ENCODE measurements at regions not wholly inside any gene's neighbourhood (a gene's known extent, or its start where the extent isn't known, plus 50 kb on each side); places are given as distances from the start of the nearest gene placed in this dataset.
"Not testable (repeated sequence)": the region's sequence is repeated elsewhere in the genome, so short reads cannot be mapped to it uniquely, and the experiment has no call there.

DNA sequence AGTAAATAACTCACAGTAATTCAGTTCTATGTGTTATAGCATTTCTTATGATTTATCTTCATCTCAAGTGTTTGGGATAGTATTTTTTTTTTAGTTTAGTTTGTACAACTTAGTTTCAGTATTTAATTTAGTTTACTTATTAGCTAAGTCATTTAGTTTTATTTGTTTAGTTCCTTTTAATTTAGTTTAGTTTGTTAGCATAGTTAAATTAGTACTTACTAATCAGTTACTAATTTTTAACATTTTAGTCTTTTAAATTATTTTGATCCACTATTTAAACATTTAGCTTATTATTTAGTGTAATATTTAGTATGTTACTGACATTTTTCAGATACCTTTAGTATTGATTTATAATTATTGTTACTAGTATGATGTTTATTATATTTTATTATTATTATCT is 85.2 kb upstream of the SIPA1L2 start:
- DNase-seq (ENCODE audit: low read depth in 2 of 2): no peak

DNA sequence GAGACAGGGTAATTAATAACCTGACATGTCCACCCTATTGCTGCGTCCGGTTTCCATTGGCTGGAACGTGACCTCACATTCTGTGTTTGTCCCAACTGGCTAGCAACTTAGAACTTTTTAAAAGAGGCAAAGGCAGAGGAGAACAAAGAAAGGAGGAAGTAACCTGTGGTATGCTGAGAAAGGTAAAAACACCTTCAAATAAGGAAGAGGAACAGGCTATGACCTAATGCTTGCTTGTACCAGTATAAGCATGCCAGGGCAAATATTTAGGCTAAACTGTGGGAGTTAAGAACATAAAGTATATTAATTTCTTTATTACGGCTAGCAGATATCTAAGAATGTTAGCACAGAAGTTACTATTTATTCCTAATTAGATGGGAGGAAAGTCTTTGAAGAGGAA is 87.3 kb upstream of the MAP10 start:
- DNase-seq (ENCODE audit: low read depth in 2 of 2): not testable (repeated sequence)

- DNase-seq (ENCODE audit: low read depth in 2 of 2): no peak
Measured at GRCh38 chr1:232718928-232719927, 86.0 kb upstream of the MAP10 start.

DNA sequence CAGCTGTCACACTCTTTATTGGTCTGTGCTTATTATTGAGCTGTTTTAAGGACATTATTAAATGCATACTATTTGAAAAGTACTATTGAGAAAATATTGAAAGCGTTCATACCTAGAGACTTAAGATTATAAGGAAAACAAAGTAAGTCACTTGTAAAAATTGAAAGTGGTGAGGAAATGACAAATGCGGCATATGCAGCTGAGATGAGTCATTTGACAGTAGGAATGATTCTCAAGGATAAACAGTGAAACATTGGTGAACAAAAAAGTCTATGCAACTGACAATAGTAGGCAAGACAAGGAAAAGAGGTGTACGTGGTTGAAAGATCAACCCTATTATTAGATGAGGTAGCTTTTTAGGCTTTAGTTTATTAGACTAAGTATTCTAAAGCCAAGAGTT is 82.6 kb upstream of the MAP10 start:
- no peak for DNase-seq (ENCODE audit: low read depth in 2 of 2)

- DNase-seq (ENCODE audit: low read depth in 2 of 2): no peak
Measured at GRCh38 chr1:232725305-232726047, 79.7 kb upstream of the MAP10 start.

GRCh38 chr1:232726048-232726779 is 79.0 kb upstream of the MAP10 start:
- no peak for DNase-seq (ENCODE audit: low read depth in 2 of 2)

- DNase-seq (ENCODE audit: low read depth in 2 of 2): no peak
Measured at GRCh38 chr1:232728507-232729263, 76.5 kb upstream of the MAP10 start.

- no peak for DNase-seq (ENCODE audit: low read depth in 2 of 2)
Measured at GRCh38 chr1:232732344-232732910, 72.8 kb upstream of the MAP10 start.

- no peak for DNase-seq (ENCODE audit: low read depth in 2 of 2)
Measured at GRCh38 chr1:232737917-232738316, 67.3 kb upstream of the MAP10 start.

GRCh38 chr1:232743999-232744398 is 61.2 kb upstream of the MAP10 start:
- no peak for DNase-seq (ENCODE audit: low read depth in 2 of 2)

- DNase-seq (ENCODE audit: low read depth in 2 of 2): no peak
Measured at GRCh38 chr1:232744847-232745246, 60.4 kb upstream of the MAP10 start.

GRCh38 chr1:232745698-232746097 is 59.5 kb upstream of the MAP10 start:
- not testable (repeated sequence) for DNase-seq (ENCODE audit: low read depth in 2 of 2)

- DNase-seq (ENCODE audit: low read depth in 2 of 2): no peak
Measured at GRCh38 chr1:232748910-232749368, 56.3 kb upstream of the MAP10 start.

- no peak for DNase-seq (ENCODE audit: low read depth in 2 of 2)
Measured at GRCh38 chr1:232751393-232752140, 53.6 kb upstream of the MAP10 start.

DNA sequence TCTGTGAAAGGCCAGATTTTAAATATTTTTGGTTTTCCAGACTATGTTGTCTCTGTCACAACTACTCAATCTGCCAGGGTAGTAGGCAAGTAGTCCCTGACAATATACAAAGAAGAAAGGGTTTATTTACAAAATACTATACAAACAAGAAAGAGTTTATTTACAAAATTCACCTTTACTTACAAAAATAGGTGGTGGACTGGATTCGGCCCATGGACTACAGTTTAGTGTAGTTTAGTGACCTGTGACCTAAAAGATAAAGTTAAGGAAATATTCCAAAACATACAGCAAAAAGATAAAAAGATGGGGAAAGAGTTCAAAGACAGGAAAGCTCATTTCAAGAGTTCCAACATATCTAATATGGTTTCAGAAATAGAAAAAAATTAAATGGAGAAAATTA is 52.9 kb upstream of the MAP10 start:
- no peak for DNase-seq (ENCODE audit: low read depth in 2 of 2)

- DNase-seq (ENCODE audit: low read depth in 2 of 2): no peak
Measured at GRCh38 chr1:232754930-232755329, 50.3 kb upstream of the MAP10 start.

All from stimulated activated CD8-positive, alpha-beta memory T cell treated with anti-CD3 and anti-CD28 coated beads, Interleukin-7, amount 100 ng/mL, for 4 hours (primary cell).